GOT3 (cell line): ENCODE measurements at regions not wholly inside any gene's neighbourhood (a gene's known extent, or its start where the extent isn't known, plus 50 kb on each side); places are given as distances from the start of the nearest gene placed in this dataset.
"Not testable (repeated sequence)": the region's sequence is repeated elsewhere in the genome, so short reads cannot be mapped to it uniquely, and the experiment has no call there.

Source experiments
- DNase-seq: peaks from one replicate; lab custom pipeline; 2025; ENCODE audit warnings: mixed read lengths; lab: John Stamatoyannopoulos, UW

- DNase-seq = no peak
Measured at GRCh38 chr9:110093871-110094270, 114.1 kb downstream of the C9orf152 start.

- no peak for DNase-seq
Measured at GRCh38 chr9:110095161-110095595, 112.8 kb downstream of the C9orf152 start.

GRCh38 chr9:110095776-110096175, 112.2 kb downstream of the C9orf152 start:
- DNase-seq = no peak

GRCh38 chr9:110096674-110097073, 111.3 kb downstream of the C9orf152 start:
- not testable (repeated sequence) for DNase-seq

- DNase-seq = no peak
Measured at GRCh38 chr9:110099236-110100095, 108.5 kb downstream of the C9orf152 start.

- DNase-seq = no peak
Measured at GRCh38 chr9:110101531-110102161, 106.3 kb downstream of the C9orf152 start.

GRCh38 chr9:110103257-110103656, 104.7 kb downstream of the C9orf152 start:
- no peak for DNase-seq

- DNase-seq = no peak
Measured at GRCh38 chr9:110104261-110104809, 103.6 kb downstream of the C9orf152 start.

GRCh38 chr9:110105107-110105506, 102.9 kb downstream of the C9orf152 start:
- DNase-seq = no peak

- no peak for DNase-seq
Measured at GRCh38 chr9:110106661-110107060, 101.3 kb downstream of the C9orf152 start.

- no peak for DNase-seq
Measured at GRCh38 chr9:110109333-110110092, 98.4 kb downstream of the C9orf152 start.

GRCh38 chr9:110110154-110110553, 97.8 kb downstream of the C9orf152 start:
- no peak for DNase-seq

- no peak for DNase-seq
Measured at GRCh38 chr9:110111868-110112267, 96.1 kb downstream of the C9orf152 start.

- no peak for DNase-seq
Measured at GRCh38 chr9:110112792-110113191, 95.2 kb downstream of the C9orf152 start.

GRCh38 chr9:110114086-110114858, 93.7 kb downstream of the C9orf152 start:
- DNase-seq = no peak

GRCh38 chr9:110114859-110115201, 93.1 kb downstream of the C9orf152 start:
- DNase-seq = no peak

GRCh38 chr9:110115341-110115820, 92.6 kb downstream of the C9orf152 start:
- DNase-seq = no peak

- DNase-seq = no peak
Measured at GRCh38 chr9:110115826-110116542, 92.0 kb downstream of the C9orf152 start.

GRCh38 chr9:110116543-110116885, 91.4 kb downstream of the C9orf152 start:
- no peak for DNase-seq

GRCh38 chr9:110121170-110121569, 86.8 kb downstream of the C9orf152 start:
- DNase-seq = no peak
